OCI-LY7 (cell line): ENCODE measurements at regions not wholly inside any gene's neighbourhood (a gene's known extent, or its start where the extent isn't known, plus 50 kb on each side); places are given as distances from the start of the nearest gene placed in this dataset.

Source experiments
- CTCF ChIP-seq: fragments of 200-600 bp; sonication (generic); conservative IDR thresholded peaks from 2 replicates; pipeline ENCODE4 v1.5.1; 2014; ENCODE audit warnings: mild to moderate bottlenecking, antibody characterized with exemption, low read length, moderate library complexity, mixed read lengths
- EZH2phosphoT487 ChIP-seq: fragments of 200-600 bp; sonication (generic); IDR thresholded peaks from 2 replicates; pipeline ENCODE4 v1.6.1; 2018; ENCODE audit warnings: low read depth, borderline replicate concordance, mild to moderate bottlenecking, mixed run types, antibody characterized with exemption, low read length, moderate library complexity, mixed read lengths

GRCh38 chr11:109526931-109527330, 104.9 kb downstream of the C11orf87 start:
- no peak for TF ChIP-seq CTCF
- TF ChIP-seq EZH2phosphoT487 = no peak
